Coronary artery (tissue), 2 donors: ENCODE measurements at regions not wholly inside any gene's neighbourhood (a gene's known extent, or its start where the extent isn't known, plus 50 kb on each side); places are given as distances from the start of the nearest gene placed in this dataset.

Experiments used
- DNase-seq: peaks from one replicate; pipeline ENCODE4 v3.0.0-alpha.2; 2017; ENCODE audit warnings: low spot score
- H3K27ac ChIP-seq, 2 donors: fragments of 200-600 bp; sonication (generic); one replicate each; pipeline ENCODE4 v1.5.1; 2016 to 2019
- H3K4me3 ChIP-seq: fragments of 200-600 bp; sonication (generic); 2 replicates; pipeline ENCODE4 v1.5.1; 2016; ENCODE audit warnings: mild to moderate bottlenecking, moderate library complexity
- TF ChIP-seq, protein P1 (sequence below): fragments of 200-600 bp; sonication (generic); IDR thresholded peaks from one replicate; pipeline ENCODE4 v1.5.1; 2019; ENCODE audit warnings: antibody characterized with exemption

DNA sequence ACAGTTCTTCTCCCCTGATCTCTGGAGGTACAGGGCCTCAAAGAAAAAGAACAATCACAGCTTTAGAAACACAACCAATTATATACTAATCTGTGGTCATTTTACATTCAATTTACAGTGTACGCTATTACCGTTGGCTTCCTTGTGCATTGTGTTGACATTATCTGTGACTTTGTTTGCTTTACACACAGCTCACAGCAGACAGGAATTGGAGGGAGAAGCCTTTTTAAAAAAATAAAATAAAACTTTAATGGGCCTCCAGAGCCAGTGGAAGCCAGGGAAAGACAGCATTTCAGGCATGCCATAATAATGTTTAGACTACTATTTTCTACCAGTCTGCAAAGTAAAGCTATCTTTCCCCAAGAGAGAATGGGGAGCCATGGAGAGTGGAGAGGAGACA, 179.0 kb upstream of the ADO start:
- no peak for DNase-seq
- TF ChIP-seq, protein P1, sequence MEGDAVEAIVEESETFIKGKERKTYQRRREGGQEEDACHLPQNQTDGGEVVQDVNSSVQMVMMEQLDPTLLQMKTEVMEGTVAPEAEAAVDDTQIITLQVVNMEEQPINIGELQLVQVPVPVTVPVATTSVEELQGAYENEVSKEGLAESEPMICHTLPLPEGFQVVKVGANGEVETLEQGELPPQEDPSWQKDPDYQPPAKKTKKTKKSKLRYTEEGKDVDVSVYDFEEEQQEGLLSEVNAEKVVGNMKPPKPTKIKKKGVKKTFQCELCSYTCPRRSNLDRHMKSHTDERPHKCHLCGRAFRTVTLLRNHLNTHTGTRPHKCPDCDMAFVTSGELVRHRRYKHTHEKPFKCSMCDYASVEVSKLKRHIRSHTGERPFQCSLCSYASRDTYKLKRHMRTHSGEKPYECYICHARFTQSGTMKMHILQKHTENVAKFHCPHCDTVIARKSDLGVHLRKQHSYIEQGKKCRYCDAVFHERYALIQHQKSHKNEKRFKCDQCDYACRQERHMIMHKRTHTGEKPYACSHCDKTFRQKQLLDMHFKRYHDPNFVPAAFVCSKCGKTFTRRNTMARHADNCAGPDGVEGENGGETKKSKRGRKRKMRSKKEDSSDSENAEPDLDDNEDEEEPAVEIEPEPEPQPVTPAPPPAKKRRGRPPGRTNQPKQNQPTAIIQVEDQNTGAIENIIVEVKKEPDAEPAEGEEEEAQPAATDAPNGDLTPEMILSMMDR, result no peak
- no peak overlapping the region for H3K27ac ChIP-seq

DNA sequence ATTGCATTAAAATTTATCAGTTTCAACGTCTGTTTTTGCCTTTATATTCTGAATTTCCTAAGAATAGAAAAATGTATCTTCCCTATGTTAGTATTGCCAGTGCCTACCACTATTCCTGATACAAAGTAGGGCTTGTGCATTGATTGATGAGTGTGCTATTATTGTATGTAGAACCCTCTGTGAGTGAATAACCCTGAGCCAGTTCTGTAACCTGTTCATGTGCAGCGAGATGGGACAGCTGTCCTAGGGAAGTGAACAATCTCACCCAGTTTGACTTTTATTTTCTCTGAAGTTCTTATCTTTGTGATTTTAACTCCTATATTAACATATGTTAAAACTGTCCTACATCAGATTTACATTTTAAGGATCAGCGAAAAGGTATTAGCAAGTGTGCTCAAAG, 178.4 kb upstream of the ADO start:
- TF ChIP-seq, protein P1, result no peak
- no peak overlapping the region for H3K27ac ChIP-seq
- H3K4me3 ChIP-seq, result no peak overlapping the region
- DNase-seq, result no peak

More for the DNA sequence above, 179.0 kb upstream of the ADO start:
- no peak overlapping the region for H3K4me3 ChIP-seq

DNA sequence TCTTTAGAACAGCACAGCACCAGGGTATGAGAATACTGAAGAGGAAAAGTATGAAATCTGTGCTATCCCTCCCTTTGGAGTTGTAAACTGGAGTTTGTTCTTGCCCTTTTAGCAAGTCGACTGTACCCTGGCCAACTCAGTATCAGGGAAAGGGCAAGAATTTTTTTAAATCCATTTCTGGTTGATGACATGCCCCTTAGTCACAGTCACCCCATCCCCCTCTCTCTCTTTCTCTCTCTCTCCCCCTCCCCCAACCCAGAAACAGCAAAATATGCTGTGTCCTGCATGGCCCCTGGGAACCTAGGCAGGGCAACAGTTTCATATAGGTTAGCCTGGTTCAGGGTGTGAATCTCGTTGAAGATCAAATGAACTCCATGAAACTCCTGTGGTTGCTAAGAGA, 177.7 kb upstream of the ADO start:
- Histone ChIP-seq H3K4me3 (no peak overlapping the region), H3K27ac (no peak overlapping the region)
- TF ChIP-seq, protein P1, result no peak
- DNase-seq, result no peak

DNA sequence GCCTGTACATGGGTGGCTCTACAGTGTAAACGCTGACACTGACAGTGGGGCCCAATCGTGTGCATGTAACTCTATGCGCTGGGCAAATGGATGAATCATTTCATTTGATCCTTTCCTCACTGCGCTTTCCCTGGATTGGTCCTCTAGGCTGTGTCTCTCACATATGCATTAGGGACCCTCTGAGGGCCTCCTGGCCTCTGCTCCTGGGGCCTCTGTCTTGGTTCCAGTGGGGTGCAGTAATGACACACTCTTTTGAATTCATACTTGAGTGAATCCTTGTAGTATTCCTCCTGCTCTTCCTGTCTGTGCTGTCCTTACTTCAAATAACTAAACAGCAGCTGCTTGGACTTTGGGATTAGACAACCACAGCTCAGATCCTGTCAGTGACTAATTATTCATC, 176.5 kb upstream of the ADO start:
- no peak for DNase-seq
- TF ChIP-seq, protein P1, result no peak
- Histone ChIP-seq H3K27ac (no peak overlapping the region), H3K4me3 (no peak overlapping the region)

DNA sequence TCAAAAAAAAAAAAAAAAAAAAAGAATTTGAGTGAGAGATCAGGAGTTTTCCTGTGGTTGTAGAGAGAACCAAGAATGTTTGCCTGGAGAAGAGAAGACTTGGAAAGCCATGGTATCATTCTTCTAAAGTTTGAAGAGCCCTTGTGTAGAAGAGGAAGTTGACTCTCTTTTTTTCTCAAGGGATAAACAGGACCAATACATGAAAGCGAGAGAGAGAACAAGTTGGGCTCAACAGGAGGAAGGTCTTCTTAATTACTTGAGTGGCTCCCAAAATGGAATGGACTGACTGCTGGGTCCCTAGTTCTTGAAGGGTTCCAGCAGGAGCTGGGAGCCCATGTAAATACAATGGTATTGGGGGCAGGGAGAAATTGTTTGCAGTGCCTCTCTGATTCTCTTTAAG, 173.3 kb upstream of the ADO start:
- no peak overlapping the region for H3K27ac ChIP-seq
- TF ChIP-seq, protein P1, result no peak
- no peak overlapping the region for H3K4me3 ChIP-seq
- no peak for DNase-seq

DNA sequence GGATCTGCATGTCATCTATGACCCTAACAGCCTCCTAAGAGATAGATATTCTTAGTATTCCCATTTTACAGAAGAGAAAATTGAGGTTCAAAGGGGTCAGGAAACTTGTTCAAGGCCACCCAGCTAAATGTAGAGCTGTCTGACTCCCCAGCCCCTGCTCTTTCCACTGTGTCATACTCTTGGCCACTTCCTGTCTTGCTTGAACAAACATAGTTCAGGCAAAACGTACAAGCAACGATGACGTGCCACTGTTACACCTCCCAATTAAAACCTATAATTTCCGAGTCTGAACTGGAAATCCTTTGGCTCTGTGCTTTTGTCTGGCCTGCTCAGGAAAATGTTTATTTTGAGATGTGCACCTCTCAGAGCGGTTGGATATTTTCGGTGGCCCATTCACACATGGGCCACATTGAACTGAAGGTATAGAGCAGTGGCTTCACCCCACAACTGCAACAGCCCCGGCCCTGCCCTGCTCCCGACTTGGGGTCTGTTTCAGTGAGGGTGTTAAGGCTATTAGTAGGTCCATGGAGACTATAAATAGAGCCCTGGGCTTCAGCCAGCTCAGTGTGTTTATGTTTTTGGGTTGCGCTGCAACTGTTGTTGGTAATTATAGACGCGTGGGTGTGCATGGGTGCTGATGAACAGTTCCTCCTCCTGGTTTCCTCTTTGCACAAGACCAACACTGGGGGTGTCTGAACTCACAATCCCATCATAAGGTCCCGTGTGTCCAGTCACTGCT, 172.3 kb upstream of the ADO start:
- DNase-seq, result no peak
- TF ChIP-seq, protein P1, result no peak
- no peak overlapping the region for H3K4me3 ChIP-seq
- no peak overlapping the region for H3K27ac ChIP-seq

DNA sequence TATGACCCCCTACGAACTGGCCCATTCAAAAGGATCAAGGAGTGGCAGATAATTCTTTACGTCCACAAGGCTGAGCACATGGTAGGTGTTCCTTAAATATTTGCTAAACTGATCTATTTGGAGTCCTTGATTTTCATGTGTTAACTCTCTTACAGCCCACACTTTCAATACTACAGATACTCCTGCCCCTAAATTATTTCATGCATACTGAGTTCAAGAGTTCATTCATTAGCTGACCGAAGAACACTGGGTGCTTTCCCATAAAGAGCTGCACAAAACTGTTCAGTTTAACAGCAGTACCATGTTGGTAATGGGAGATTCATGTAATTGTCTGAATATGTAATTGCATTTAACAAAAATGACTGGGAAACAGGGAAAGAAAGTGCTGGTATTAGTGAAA, 170.5 kb upstream of the ADO start:
- no peak overlapping the region for H3K27ac ChIP-seq

More for the DNA sequence above, 170.5 kb upstream of the ADO start:
- TF ChIP-seq, protein P1, result no peak
- DNase-seq, result no peak
- H3K4me3 ChIP-seq, result no peak overlapping the region
